Endothelial cell of umbilical vein (primary cell): ENCODE measurements at regions not wholly inside any gene's neighbourhood (a gene's known extent, or its start where the extent isn't known, plus 50 kb on each side); places are given as distances from the start of the nearest gene placed in this dataset.
A peak's percentile ranks its signal among the peaks of the same experiment; 100 is the strongest.

Experiments
- BruUV-seq: library from RNA; stranded (reverse); fragments of 400-500 nt; replicated peaks from 2 replicates; lab custom pipeline; 2021; lab: Mats Ljungman, UMichigan
- CTCF ChIA-PET: fragments of 300-600, 350-600 bp; sonication (Branson Sonifier 250); formaldehyde crosslinking; loops from one replicate; lab custom pipeline; 2021; ENCODE audit warnings: antibody characterized with exemption, inconsistent platforms; lab: Charles Lee
- POLR2A ChIA-PET: fragments of 300-600, 350-600 bp; sonication (Branson Sonifier 250); formaldehyde crosslinking; loops from one replicate; lab custom pipeline; 2021; ENCODE audit warnings: antibody characterized with exemption, inconsistent platforms; lab: Charles Lee
- DNase-seq: peaks from one replicate; pipeline ENCODE4 v3.0.0-alpha.2; 2011; ENCODE audit warnings: low read depth, low spot score
- FAIRE-seq: peaks from 2 replicates; lab custom pipeline; 2011; peaks lifted over from hg19 to GRCh38; lab: Jason Lieb, UNC
- H2AFZ ChIP-seq: 2 replicates; pipeline ENCODE4 v1.6.0; 2012; ENCODE audit warnings: low read depth, low read length, control low read depth, inconsistent platforms
- H3K27ac ChIP-seq: 2 replicates; pipeline ENCODE4 v1.5.1; 2011; ENCODE audit warnings: low read depth, mild to moderate bottlenecking, control low read depth, low read length, moderate library complexity; ENCODE audit not compliant: insufficient read depth
- H3K27me3 ChIP-seq, 2 experiments: 2 replicates each; pipeline versions ENCODE4 v1.6.0 to v1.6.1; 2011; ENCODE audit warnings: low read length in 2 of 2, mixed read lengths in 1 of 2; ENCODE audit not compliant: control insufficient read depth in 2 of 2, insufficient read depth in 2 of 2
- H3K36me3 ChIP-seq, 2 experiments: 2 replicates in 1 of 2; 3 replicates in 1 of 2; pipeline ENCODE4 v1.5.1; 2011; ENCODE audit warnings: low read length in 2 of 2, mild to moderate bottlenecking in 1 of 2, moderate library complexity in 1 of 2; ENCODE audit not compliant: control insufficient read depth in 2 of 2, insufficient read depth in 2 of 2; ENCODE audit errors: extremely low read depth in 1 of 2
- H3K4me1 ChIP-seq: 3 replicates; pipeline ENCODE4 v1.5.1; 2011; ENCODE audit warnings: mild to moderate bottlenecking, low read length; ENCODE audit not compliant: control insufficient read depth, insufficient read depth; ENCODE audit errors: extremely low read depth
- H3K4me2 ChIP-seq: 2 replicates; pipeline ENCODE4 v1.6.1; 2011; ENCODE audit warnings: low read length, control low read depth, mixed read lengths; ENCODE audit not compliant: insufficient read depth
- H3K4me3 ChIP-seq, 3 experiments: fragments of 200-600 bp in 1 of 3; sonication (generic), shearing (Covaris generic) in 1 of 3; replicated peaks in 1 of 3; 2 replicates each; pipeline ENCODE4 v1.5.1; 2011 to 2016; ENCODE audit warnings: control low read depth in 3 of 3, low read length in 3 of 3, mild to moderate bottlenecking in 2 of 3, inconsistent platforms in 1 of 3, low read depth in 1 of 3, moderate library complexity in 1 of 3; ENCODE audit not compliant: insufficient read depth in 1 of 3
- H3K79me2 ChIP-seq: 2 replicates; pipeline ENCODE4 v1.6.0; 2012; ENCODE audit warnings: low read length, inconsistent platforms; ENCODE audit not compliant: control insufficient read depth, insufficient read depth
- H3K9ac ChIP-seq: replicated peaks from 2 replicates; pipeline ENCODE3; 2011; ENCODE audit warnings: low read length, control low read depth; ENCODE audit not compliant: insufficient read depth; ENCODE audit errors: extremely low read depth
- H3K9me1 ChIP-seq: replicated peaks from 3 replicates; pipeline ENCODE4 v1.6.0; 2011; ENCODE audit warnings: mild to moderate bottlenecking, low read length; ENCODE audit not compliant: control insufficient read depth, insufficient read depth; ENCODE audit errors: extremely low read depth
- H3K9me3 ChIP-seq: replicated peaks from 2 replicates; pipeline ENCODE4 v1.5.1; 2012; ENCODE audit warnings: low read length, inconsistent platforms; ENCODE audit not compliant: control insufficient read depth, insufficient read depth
- H4K20me1 ChIP-seq: replicated peaks from 2 replicates; pipeline ENCODE3; 2011; ENCODE audit warnings: mild to moderate bottlenecking, low read length; ENCODE audit not compliant: control insufficient read depth, insufficient read depth; ENCODE audit errors: extremely low read depth
- CTCF ChIP-seq, 2 donors: IDR thresholded peaks; 1 replicate in 1 of 2; 2 replicates in 1 of 2; pipeline ENCODE4 v1.5.1; 2011; ENCODE audit warnings: low read length in 2 of 2, mild to moderate bottlenecking in 2 of 2, moderate library complexity in 2 of 2, control low read depth in 1 of 2, inconsistent platforms in 1 of 2, low read depth in 1 of 2; ENCODE audit not compliant: insufficient read depth in 1 of 2; ENCODE audit errors: extremely low read depth in 1 of 2
- EZH2 ChIP-seq: IDR thresholded peaks from 2 replicates; pipeline ENCODE4 v1.6.1; 2012; ENCODE audit warnings: borderline replicate concordance, low read depth, mild to moderate bottlenecking, moderate library complexity, low read length, inconsistent platforms; ENCODE audit not compliant: severe bottlenecking
- FOS ChIP-seq: IDR thresholded peaks from 2 replicates; pipeline ENCODE4 v1.6.1; 2011; ENCODE audit warnings: mild to moderate bottlenecking, low read length, moderate library complexity, borderline replicate concordance; ENCODE audit not compliant: insufficient read depth
- JUN ChIP-seq: IDR thresholded peaks from 2 replicates; pipeline ENCODE4 v1.6.1; 2011; ENCODE audit warnings: borderline replicate concordance, low read depth; ENCODE audit not compliant: insufficient read length, insufficient read depth
- MAX ChIP-seq: IDR thresholded peaks from 2 replicates; pipeline ENCODE4 v1.6.1; 2011; ENCODE audit not compliant: insufficient read depth, insufficient read length
- MYC ChIP-seq: IDR thresholded peaks from one replicate; pipeline ENCODE4 v1.6.1; 2011; ENCODE audit warnings: mild to moderate bottlenecking, low read depth, low read length
- POLR2A ChIP-seq: IDR thresholded peaks from 2 replicates; pipeline ENCODE4 v1.6.1; 2012; ENCODE audit warnings: low read depth, mild to moderate bottlenecking, control low read depth, low read length
- POLR2AphosphoS5 ChIP-seq: IDR thresholded peaks from 2 replicates; pipeline ENCODE4 v1.6.1; 2012; ENCODE audit warnings: low read depth, mild to moderate bottlenecking, control low read depth, low read length, moderate library complexity; ENCODE audit not compliant: insufficient read depth
- dilution Hi-C: fragments of 300-500 bp; cut with MboI; formaldehyde crosslinking; loops from one replicate; pipeline ENCODE4 v1.15.0; 2019; ENCODE audit warnings: low sequenced_read_pairs; ENCODE audit not compliant: extremely low pct_ligation_motif_present
- intact Hi-C: fragments of 100-400 bp; cut with micrococcal nuclease; formaldehyde crosslinking; loops from one replicate; pipeline ENCODE4 v1.10.0; 2022

DNA sequence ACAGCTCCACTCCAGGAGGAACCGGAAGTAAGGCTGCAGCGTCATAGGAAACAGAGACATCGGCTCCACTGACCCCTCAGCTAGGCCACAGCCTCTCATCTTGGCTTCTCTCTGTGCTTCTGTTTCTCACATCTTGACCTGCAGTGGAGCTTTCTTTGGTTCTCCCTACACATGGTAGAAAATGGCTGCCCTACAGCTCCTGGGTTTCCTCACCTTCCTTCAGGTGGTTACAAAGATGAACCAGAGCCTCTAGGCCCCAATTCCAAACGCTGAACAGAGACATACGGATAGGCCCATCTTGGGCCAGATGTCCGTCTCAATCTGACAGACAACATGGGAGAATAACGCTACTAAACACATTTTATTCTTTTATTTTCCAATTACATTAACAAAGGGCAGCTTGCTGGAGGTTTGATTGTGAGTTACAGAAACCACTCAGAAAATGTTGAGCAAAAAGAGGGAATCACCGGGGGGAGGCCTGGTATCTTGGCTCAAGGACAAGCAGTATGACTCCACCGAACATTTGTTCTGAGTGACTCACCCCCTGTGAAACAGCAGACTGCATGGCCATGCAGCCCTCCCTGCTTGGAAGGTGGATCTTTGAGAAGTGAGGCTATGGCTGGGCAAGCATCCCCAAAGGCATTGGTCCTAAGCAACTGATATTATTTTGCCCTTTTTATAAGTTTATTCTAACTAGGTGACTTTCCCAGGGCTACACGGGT, 303.5 kb downstream of the CDCA7 start:
- FAIRE-seq, result no peak
- BruUV-seq, result no TSS peak
- CTCF ChIA-PET, result interaction anchor here (0.6 to 0.9 kb wide), 3 partner anchors 68 to 218 kb away, joined by 3 read pairs; no protein-coding TSS in a partner anchor

More for the DNA sequence above, 303.5 kb downstream of the CDCA7 start:
- Histone ChIP-seq H3K79me2 (no peaks in the 10 kb centered on the region), H3K4me1 (no peaks in the 10 kb centered on the region), H3K27ac (no peak overlapping the region), H3K9ac (no peak overlapping the region), H4K20me1 (no peaks in the 10 kb centered on the region), H2AFZ (no peak overlapping the region), H3K27me3 (peaks cover 0 to 5% of the 10 kb centered on the region in 2 experiments), H3K9me3 (no peaks in the 10 kb centered on the region), H3K36me3 (no peaks in the 10 kb centered on the region), H3K9me1 (no peaks in the 10 kb centered on the region), H3K4me3 (no peak overlapping the region), H3K4me2 (no peak overlapping the region)
- dilution Hi-C loops, result no loop called here
- DNase-seq, result peak; percentile 13
- TF ChIP-seq EZH2, result no peak
- TF ChIP-seq CTCF (IDR thresholded peaks at IDR 0.05; ENCODE audit: extremely low read depth in 1 of 2, insufficient read depth in 1 of 2, low read depth in 1 of 2, low read length in 2 of 2), result no peak
- TF ChIP-seq POLR2AphosphoS5, result no peak
- TF ChIP-seq MYC, result no peak
- no peak for TF ChIP-seq MAX
- no peak for TF ChIP-seq POLR2A
- TF ChIP-seq FOS, result peak; percentile 76
- TF ChIP-seq JUN, result no peak
- intact Hi-C loops, result no loop called here
- POLR2A ChIA-PET, result no interaction called here
